IMR-90 (cell line): ENCODE measurements at regions not wholly inside any gene's neighbourhood (a gene's known extent, or its start where the extent isn't known, plus 50 kb on each side); places are given as distances from the start of the nearest gene placed in this dataset.

Experiments
- CTCF ChIP-seq: conservative IDR thresholded peaks from 2 replicates; pipeline ENCODE4 v1.5.1; 2012; ENCODE audit warnings: mild to moderate bottlenecking, low read depth, low read length, improper control_type of control experiment
- FOS ChIP-seq: fragments of 150-350 bp; IDR thresholded peaks from 2 replicates; pipeline ENCODE4 v1.6.1; 2016; ENCODE audit warnings: low read depth, low read length
- POLR2A ChIP-seq: IDR thresholded peaks from 2 replicates; pipeline ENCODE4 v1.6.1; 2012; ENCODE audit warnings: mild to moderate bottlenecking, low read depth, low read length
- SMC3 ChIP-seq: fragments of 150-350 bp; IDR thresholded peaks from 2 replicates; pipeline ENCODE4 v1.6.1; 2016; ENCODE audit warnings: low read depth, mild to moderate bottlenecking, antibody characterized with exemption, low read length, moderate library complexity

GRCh38 chr1:22327411-22327810 is 124.2 kb upstream of the ZBTB40 start:
- TF ChIP-seq CTCF = no peak
- no peak for TF ChIP-seq FOS
- no peak for TF ChIP-seq POLR2A
- no peak for TF ChIP-seq SMC3
